ENCODE measurements at regions not wholly inside any gene's neighbourhood (a gene's known extent, or its start where the extent isn't known, plus 50 kb on each side); places are given as distances from the start of the nearest gene placed in this dataset.
A peak's percentile ranks its signal among the peaks of the same experiment; 100 is the strongest.

- no peak for DNase-seq (ENCODE audit: low read depth)
Measured at GRCh38 chr3:31462050-31462569, 70.6 kb upstream of the STT3B start.

DNA sequence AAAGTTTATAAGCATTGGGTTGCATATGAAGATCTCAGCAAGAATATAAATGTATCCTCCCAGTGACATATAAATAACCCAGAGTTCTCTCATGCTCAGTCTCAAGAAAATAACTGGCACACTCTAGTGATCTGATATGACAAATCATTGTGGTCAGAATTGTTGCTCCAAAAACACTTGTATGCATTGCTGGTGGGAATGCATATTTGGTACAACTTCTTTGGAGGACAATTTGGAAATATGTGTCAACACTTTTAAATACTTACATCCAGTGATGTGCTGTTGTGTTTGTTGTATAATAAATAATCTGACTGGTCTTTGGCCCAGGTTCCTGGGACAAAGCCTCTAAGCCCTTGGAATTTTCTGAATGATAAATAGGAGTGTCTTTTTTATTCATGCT, 66.7 kb upstream of the STT3B start:
- DNase-seq (ENCODE audit: low read depth): no peak

DNA sequence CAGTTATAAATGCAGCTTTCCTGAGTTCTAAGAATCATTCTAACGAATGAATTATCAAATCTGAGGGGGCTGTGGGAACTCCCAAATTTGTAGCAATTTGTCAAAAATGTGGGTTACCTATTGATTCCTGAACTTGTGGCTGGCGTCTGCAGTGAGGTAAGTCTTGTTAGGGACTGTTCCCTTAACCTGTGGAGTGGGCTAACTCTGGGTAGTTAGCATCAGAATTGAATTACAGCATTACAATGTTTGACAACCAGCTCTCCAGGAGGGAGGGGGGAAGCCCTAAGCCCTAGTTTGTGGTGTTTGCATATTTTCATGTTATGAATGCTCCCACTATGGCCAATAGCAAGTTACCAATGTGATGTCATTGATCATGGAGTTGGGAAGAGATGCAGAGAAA, 65.9 kb upstream of the STT3B start:
- DNase-seq (ENCODE audit: low read depth): no peak

- DNase-seq (ENCODE audit: low read depth): no peak
Measured at GRCh38 chr3:31468433-31468832, 64.3 kb upstream of the STT3B start.

GRCh38 chr3:31469385-31469784, 63.3 kb upstream of the STT3B start:
- no peak for DNase-seq (ENCODE audit: low read depth)

DNA sequence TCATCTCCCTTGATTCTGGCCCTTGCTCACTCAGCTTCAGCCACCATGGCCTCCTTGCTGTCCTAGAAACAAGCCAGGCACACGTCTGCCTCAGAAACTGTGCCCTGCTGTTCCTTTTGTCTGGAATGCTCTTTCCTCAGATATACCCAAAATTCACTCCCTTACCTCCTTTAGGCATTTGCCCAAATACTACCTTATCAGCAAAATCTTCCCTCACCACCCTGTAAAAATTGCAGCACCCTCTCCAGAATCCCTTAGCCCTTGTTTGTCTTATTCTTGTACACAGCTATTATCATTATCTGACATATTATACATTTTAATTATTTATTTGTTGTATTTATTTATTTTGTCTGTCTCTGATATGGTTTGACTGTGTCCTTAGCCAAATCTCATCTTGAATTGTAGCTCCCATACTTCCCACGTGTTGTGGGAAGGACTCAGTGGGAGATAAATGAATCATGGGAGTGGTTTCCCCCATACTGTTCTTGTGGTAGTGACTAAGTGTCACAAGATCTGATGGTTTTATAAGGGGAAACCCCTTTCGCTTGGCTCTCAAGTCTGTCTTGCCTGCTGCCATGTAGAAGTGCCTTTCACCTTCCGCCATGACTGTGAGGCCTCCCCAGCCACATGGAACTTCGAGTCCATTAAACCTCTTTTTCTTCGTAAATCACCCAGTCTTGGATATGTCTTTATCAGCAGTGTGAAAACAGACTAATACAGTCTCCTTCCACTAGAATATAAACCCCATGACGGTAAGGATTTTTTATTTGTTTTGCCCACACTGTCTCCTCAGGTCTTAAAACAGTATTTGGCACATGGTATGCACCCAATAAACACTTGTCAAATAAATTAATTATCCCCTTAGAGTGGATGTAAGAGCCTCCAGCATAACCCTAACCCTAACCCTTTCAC, 60.0 kb upstream of the STT3B start:
- peak; percentile 11 for DNase-seq (ENCODE audit: low read depth)

GRCh38 chr3:31476209-31476608, 56.5 kb upstream of the STT3B start:
- DNase-seq (ENCODE audit: low read depth): no peak

- DNase-seq (ENCODE audit: low read depth): no peak
Measured at GRCh38 chr3:31479431-31479830, 53.3 kb upstream of the STT3B start.

- DNase-seq (ENCODE audit: low read depth): no peak
Measured at GRCh38 chr3:31481697-31482096, 51.0 kb upstream of the STT3B start.

GRCh38 chr3:31482493-31483200, 50.1 kb upstream of the STT3B start:
- no peak for DNase-seq (ENCODE audit: low read depth)

Measured in HS-27A (cell line).